Fibroblast of lung (primary cell): ENCODE measurements at regions not wholly inside any gene's neighbourhood (a gene's known extent, or its start where the extent isn't known, plus 50 kb on each side); places are given as distances from the start of the nearest gene placed in this dataset.

ENCODE experiments used
- DNase-seq, 2 donors: peaks; one replicate each; pipeline versions ENCODE4 v3.0.0 to v3.0.0-alpha.2; 2010; ENCODE audit warnings: low read depth in 2 of 2
- H2AFZ ChIP-seq: 2 replicates; pipeline ENCODE4 v1.5.1; 2012; ENCODE audit warnings: low read length, control low read depth, inconsistent platforms
- H3K27ac ChIP-seq: 2 replicates; pipeline ENCODE4 v1.5.1; 2011; ENCODE audit warnings: low read length, control low read depth; ENCODE audit not compliant: insufficient read depth
- H3K27me3 ChIP-seq: 2 replicates; pipeline ENCODE4 v1.5.1; 2011; ENCODE audit warnings: mild to moderate bottlenecking, low read length; ENCODE audit not compliant: control insufficient read depth, insufficient read depth
- H3K36me3 ChIP-seq: 2 replicates; pipeline ENCODE4 v1.5.1; 2011; ENCODE audit warnings: low read length; ENCODE audit not compliant: control insufficient read depth, insufficient read depth
- H3K4me1 ChIP-seq: 2 replicates; pipeline ENCODE4 v1.5.1; 2011; ENCODE audit warnings: low read length; ENCODE audit not compliant: control insufficient read depth, insufficient read depth; ENCODE audit errors: extremely low read depth
- H3K4me2 ChIP-seq: 2 replicates; pipeline ENCODE4 v1.5.1; 2011; ENCODE audit warnings: low read length, control low read depth; ENCODE audit not compliant: insufficient read depth; ENCODE audit errors: extremely low read depth
- H3K4me3 ChIP-seq, 4 experiments: fragments of 200-600 bp in 1 of 4; sonication (generic) in 1 of 4; replicated peaks in 1 of 4; 2 replicates each; pipeline ENCODE4 v1.5.1; 2011 to 2016; ENCODE audit warnings: low read length in 4 of 4, low read depth in 3 of 4, mild to moderate bottlenecking in 3 of 4, control low read depth in 2 of 4, inconsistent platforms in 1 of 4, mixed read lengths in 1 of 4; ENCODE audit not compliant: insufficient read depth in 1 of 4; ENCODE audit errors: control extremely low read depth in 1 of 4
- H3K79me2 ChIP-seq: 2 replicates; pipeline ENCODE4 v1.5.1; 2012; ENCODE audit warnings: mild to moderate bottlenecking, low read length, inconsistent platforms; ENCODE audit not compliant: control insufficient read depth, insufficient read depth
- H3K9ac ChIP-seq: 2 replicates; pipeline ENCODE4 v1.5.1; 2011; ENCODE audit warnings: mild to moderate bottlenecking, low read length, control low read depth; ENCODE audit not compliant: insufficient read depth
- H3K9me3 ChIP-seq: 2 replicates; pipeline ENCODE4 v1.5.1; 2012; ENCODE audit warnings: low read depth, low read length; ENCODE audit not compliant: control insufficient read depth, insufficient read depth
- H4K20me1 ChIP-seq: 2 replicates; pipeline ENCODE4 v1.5.1; 2011; ENCODE audit warnings: low read length; ENCODE audit not compliant: control insufficient read depth, insufficient read depth; ENCODE audit errors: extremely low read depth
- EZH2 ChIP-seq: IDR thresholded peaks from 2 replicates; pipeline ENCODE4 v1.5.1; 2012; ENCODE audit warnings: low read length, control low read depth, mild to moderate bottlenecking; ENCODE audit errors: missing control alignments
- TF ChIP-seq, protein P1 (sequence below), 2 donors: IDR thresholded peaks in 1 of 2; conservative IDR thresholded peaks in 1 of 2; 1 replicate in 1 of 2; 2 replicates in 1 of 2; pipeline ENCODE4 v1.5.1; 2011 to 2012; ENCODE audit warnings: low read length in 2 of 2, control low read depth in 1 of 2, inconsistent platforms in 1 of 2, low read depth in 1 of 2, mild to moderate bottlenecking in 1 of 2

DNA sequence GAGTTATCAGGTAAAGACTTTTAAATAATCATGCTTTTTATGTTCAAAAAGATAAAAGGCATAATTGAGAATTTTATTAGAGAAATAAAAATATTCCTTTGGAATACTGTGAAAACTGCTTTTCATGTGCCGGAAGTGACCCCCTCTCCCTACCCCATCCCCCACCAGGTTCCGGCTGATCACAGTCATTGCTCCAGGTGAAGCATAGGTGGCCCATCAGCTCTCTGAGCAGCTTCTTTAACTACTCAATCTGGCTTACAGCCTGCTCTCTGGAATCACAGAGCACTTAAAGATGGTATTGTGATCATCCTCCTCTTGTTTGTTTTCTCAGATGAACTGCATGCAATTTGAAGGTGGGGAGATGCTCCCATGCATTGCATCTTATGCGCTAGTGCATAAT is 257.7 kb downstream of the EN1 start:
- H3K79me2 ChIP-seq = no peaks in the 10 kb centered on the region
- no peak for DNase-seq
- no peaks in the 10 kb centered on the region for H3K4me1 ChIP-seq
- H2AFZ ChIP-seq = no peak overlapping the region
- H4K20me1 ChIP-seq = no peaks in the 10 kb centered on the region
- H3K36me3 ChIP-seq = no peaks in the 10 kb centered on the region
- no peak overlapping the region for H3K9ac ChIP-seq
- H3K27ac ChIP-seq = no peak overlapping the region
- TF ChIP-seq, protein P1, sequence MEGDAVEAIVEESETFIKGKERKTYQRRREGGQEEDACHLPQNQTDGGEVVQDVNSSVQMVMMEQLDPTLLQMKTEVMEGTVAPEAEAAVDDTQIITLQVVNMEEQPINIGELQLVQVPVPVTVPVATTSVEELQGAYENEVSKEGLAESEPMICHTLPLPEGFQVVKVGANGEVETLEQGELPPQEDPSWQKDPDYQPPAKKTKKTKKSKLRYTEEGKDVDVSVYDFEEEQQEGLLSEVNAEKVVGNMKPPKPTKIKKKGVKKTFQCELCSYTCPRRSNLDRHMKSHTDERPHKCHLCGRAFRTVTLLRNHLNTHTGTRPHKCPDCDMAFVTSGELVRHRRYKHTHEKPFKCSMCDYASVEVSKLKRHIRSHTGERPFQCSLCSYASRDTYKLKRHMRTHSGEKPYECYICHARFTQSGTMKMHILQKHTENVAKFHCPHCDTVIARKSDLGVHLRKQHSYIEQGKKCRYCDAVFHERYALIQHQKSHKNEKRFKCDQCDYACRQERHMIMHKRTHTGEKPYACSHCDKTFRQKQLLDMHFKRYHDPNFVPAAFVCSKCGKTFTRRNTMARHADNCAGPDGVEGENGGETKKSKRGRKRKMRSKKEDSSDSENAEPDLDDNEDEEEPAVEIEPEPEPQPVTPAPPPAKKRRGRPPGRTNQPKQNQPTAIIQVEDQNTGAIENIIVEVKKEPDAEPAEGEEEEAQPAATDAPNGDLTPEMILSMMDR (conservative IDR thresholded peaks at IDR 0.05 in 1 of 2, IDR thresholded peaks at IDR 0.05 in 1 of 2; ENCODE audit: low read depth in 1 of 2, low read length in 2 of 2) = no peak
- TF ChIP-seq EZH2 = no peak
- H3K9me3 ChIP-seq = no peaks in the 10 kb centered on the region
- H3K4me2 ChIP-seq = no peak overlapping the region
- no peak overlapping the region for H3K4me3 ChIP-seq
- no peaks in the 10 kb centered on the region for H3K27me3 ChIP-seq

DNA sequence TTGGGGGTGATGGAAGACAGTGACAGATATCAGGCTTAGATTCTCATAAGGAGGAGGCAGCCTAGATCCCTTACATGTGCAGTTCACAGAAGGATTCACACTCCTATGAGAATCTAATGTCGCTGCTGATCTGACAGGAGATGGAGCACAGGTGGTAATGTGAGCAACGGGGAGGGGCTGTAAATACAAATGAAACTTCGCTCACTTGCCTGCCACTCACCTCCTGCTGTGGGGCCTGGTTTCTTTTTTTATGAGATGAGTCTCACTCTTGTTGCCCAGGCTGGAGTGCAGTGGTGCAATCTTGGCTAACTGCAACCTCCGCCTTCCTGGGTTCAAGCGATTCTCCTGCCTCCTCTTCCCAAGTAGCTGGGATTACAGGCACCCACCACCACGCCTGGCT is 258.6 kb downstream of the EN1 start:
- no peaks in the 10 kb centered on the region for H4K20me1 ChIP-seq
- no peak for DNase-seq
- H3K36me3 ChIP-seq = no peaks in the 10 kb centered on the region

DNA sequence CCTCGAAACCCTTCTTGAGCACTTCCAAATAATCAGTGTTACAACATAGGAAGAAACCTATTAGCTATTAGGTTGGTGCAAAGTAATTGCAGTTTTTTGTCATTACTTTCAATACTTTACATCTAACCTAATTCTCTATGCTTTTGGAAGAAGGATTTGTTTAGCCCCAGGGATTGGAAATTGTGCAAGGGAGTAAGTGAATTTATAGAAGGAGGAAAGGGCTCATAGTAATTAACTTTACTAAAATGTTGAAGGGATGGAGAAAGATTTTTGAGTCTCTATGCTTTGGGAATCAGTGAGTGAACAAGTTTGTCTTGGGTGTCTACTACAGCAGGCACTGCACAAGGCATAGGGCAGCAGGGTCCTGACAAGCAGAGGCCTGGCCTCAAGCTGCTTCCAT is 261.1 kb downstream of the EN1 start:
- no peak overlapping the region for H3K4me2 ChIP-seq
- H3K9me3 ChIP-seq = no peaks in the 10 kb centered on the region
- no peaks in the 10 kb centered on the region for H4K20me1 ChIP-seq
- H3K9ac ChIP-seq = no peak overlapping the region
- TF ChIP-seq, protein P1 (conservative IDR thresholded peaks at IDR 0.05 in 1 of 2, IDR thresholded peaks at IDR 0.05 in 1 of 2; ENCODE audit: low read depth in 1 of 2, low read length in 2 of 2) = no peak
- no peak for TF ChIP-seq EZH2
- no peaks in the 10 kb centered on the region for H3K79me2 ChIP-seq
- H3K4me1 ChIP-seq = no peaks in the 10 kb centered on the region
- H3K36me3 ChIP-seq = no peaks in the 10 kb centered on the region
- no peak overlapping the region for H3K27ac ChIP-seq
- H3K4me3 ChIP-seq = no peak overlapping the region
- H2AFZ ChIP-seq = no peak overlapping the region
- DNase-seq = no peak
- H3K27me3 ChIP-seq = no peaks in the 10 kb centered on the region

More for the DNA sequence above, 258.6 kb downstream of the EN1 start:
- no peaks in the 10 kb centered on the region for H3K4me1 ChIP-seq
- no peaks in the 10 kb centered on the region for H3K79me2 ChIP-seq
- no peak overlapping the region for H3K4me2 ChIP-seq
- no peak overlapping the region for H3K9ac ChIP-seq
- no peak overlapping the region for H3K27ac ChIP-seq
- TF ChIP-seq, protein P1 (conservative IDR thresholded peaks at IDR 0.05 in 1 of 2, IDR thresholded peaks at IDR 0.05 in 1 of 2; ENCODE audit: low read depth in 1 of 2, low read length in 2 of 2) = no peak
- TF ChIP-seq EZH2 = no peak
- H3K27me3 ChIP-seq = no peaks in the 10 kb centered on the region
- H2AFZ ChIP-seq = no peak overlapping the region
- no peak overlapping the region for H3K4me3 ChIP-seq
- no peaks in the 10 kb centered on the region for H3K9me3 ChIP-seq
